ENCODE measurements at regions not wholly inside any gene's neighbourhood (a gene's known extent, or its start where the extent isn't known, plus 50 kb on each side); places are given as distances from the start of the nearest gene placed in this dataset.

DNA sequence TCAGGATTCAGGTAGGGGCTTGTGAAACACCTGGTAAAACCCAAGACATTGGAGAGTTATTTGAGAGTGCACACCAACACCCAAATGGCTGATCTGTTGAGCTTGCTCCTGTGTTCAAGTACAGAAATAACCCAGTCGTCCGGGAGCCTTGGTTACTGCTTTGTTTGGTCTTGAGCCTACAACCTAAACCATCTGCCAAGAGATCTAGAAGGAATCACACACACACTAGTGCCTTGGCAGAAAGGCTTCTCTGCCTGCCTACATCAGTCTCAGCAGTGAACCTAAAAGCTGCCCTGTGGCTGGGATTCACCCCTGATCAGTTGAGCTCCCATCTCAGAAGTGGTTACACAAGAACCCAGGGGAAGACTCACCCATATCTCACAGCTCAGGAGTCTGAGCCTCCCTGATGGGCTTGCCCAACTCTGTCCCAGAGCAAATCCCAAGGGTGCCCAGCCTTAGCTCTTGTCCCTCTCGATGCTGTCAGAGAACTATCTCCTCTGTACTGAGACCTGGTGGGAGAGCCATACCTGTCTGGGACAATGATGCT lies 167.6 kb downstream of the CXCL12 start:
- ChIA-PET POLR2A (no interaction called here), CTCF (no interaction called here)
- H3K27ac ChIP-seq (ENCODE audit: low read length), result no peak overlapping the region
- DNase-seq (ENCODE audit: low read depth, low spot score) (no peak), ATAC-seq (no peak)
- no peaks in the 10 kb centered on the region for H3K36me3 ChIP-seq (ENCODE audit: control insufficient read depth, insufficient read depth, low read length)
- in situ Hi-C loops (cut with HindIII; ENCODE audit: low pct_unique_long_range_greater_than_20kb, low sequenced_read_pairs), result no loop called here
- no peak for TF ChIP-seq SIN3A (IDR thresholded peaks at IDR 0.05; ENCODE audit: borderline replicate concordance, insufficient read depth, low read depth, low read length)
- TF ChIP-seq, protein P1, sequence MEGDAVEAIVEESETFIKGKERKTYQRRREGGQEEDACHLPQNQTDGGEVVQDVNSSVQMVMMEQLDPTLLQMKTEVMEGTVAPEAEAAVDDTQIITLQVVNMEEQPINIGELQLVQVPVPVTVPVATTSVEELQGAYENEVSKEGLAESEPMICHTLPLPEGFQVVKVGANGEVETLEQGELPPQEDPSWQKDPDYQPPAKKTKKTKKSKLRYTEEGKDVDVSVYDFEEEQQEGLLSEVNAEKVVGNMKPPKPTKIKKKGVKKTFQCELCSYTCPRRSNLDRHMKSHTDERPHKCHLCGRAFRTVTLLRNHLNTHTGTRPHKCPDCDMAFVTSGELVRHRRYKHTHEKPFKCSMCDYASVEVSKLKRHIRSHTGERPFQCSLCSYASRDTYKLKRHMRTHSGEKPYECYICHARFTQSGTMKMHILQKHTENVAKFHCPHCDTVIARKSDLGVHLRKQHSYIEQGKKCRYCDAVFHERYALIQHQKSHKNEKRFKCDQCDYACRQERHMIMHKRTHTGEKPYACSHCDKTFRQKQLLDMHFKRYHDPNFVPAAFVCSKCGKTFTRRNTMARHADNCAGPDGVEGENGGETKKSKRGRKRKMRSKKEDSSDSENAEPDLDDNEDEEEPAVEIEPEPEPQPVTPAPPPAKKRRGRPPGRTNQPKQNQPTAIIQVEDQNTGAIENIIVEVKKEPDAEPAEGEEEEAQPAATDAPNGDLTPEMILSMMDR (IDR thresholded peaks at IDR 0.05), result no peak
- TF ChIP-seq, protein P2, sequence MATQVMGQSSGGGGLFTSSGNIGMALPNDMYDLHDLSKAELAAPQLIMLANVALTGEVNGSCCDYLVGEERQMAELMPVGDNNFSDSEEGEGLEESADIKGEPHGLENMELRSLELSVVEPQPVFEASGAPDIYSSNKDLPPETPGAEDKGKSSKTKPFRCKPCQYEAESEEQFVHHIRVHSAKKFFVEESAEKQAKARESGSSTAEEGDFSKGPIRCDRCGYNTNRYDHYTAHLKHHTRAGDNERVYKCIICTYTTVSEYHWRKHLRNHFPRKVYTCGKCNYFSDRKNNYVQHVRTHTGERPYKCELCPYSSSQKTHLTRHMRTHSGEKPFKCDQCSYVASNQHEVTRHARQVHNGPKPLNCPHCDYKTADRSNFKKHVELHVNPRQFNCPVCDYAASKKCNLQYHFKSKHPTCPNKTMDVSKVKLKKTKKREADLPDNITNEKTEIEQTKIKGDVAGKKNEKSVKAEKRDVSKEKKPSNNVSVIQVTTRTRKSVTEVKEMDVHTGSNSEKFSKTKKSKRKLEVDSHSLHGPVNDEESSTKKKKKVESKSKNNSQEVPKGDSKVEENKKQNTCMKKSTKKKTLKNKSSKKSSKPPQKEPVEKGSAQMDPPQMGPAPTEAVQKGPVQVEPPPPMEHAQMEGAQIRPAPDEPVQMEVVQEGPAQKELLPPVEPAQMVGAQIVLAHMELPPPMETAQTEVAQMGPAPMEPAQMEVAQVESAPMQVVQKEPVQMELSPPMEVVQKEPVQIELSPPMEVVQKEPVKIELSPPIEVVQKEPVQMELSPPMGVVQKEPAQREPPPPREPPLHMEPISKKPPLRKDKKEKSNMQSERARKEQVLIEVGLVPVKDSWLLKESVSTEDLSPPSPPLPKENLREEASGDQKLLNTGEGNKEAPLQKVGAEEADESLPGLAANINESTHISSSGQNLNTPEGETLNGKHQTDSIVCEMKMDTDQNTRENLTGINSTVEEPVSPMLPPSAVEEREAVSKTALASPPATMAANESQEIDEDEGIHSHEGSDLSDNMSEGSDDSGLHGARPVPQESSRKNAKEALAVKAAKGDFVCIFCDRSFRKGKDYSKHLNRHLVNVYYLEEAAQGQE (IDR thresholded peaks at IDR 0.05; ENCODE audit: insufficient read depth in 1 of 2, low read depth in 2 of 2, low read length in 1 of 2), result no peak
- TF ChIP-seq TCF7L2 (IDR thresholded peaks at IDR 0.05; ENCODE audit: low read depth, low read length), result no peak
- TF ChIP-seq POLR2AphosphoS5 (IDR thresholded peaks at IDR 0.05; ENCODE audit: low read depth, low read length), result no peak
- no peaks in the 10 kb centered on the region for H3K9me3 ChIP-seq (ENCODE audit: control insufficient read depth, insufficient read depth, low read depth, low read length)
- no peak overlapping the region for H3K4me3 ChIP-seq (ENCODE audit: low read depth in 2 of 2, low read length in 2 of 2)
- H3K27me3 ChIP-seq (ENCODE audit: control insufficient read depth, insufficient read depth, low read length), result no peaks in the 10 kb centered on the region
- intact Hi-C loops (cut with micrococcal nuclease; ENCODE audit: unreplicated experiment), result no loop called here
- no TSS peak for BruUV-seq (replicated peaks)
- H3K4me1 ChIP-seq (ENCODE audit: control insufficient read depth, insufficient read depth, low read length), result no peaks in the 10 kb centered on the region

DNA sequence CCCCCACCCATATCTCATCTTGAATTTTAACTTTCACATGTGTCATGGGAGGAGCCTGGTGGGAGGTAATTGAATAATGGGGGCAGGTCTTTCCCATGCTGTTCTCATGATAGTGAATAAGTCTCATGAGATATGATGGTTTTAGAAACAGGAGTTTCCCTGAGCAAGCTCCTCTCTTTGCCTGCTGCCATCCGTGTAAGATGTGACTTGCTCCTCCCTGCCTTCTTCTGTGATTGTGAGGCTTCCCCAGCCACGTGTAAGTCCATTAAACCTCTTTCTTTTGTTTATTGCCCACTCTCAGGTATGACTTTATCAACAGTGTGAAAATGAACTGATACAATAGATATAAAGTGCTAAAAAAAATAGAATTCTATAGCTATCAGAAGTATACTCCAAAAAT lies 168.8 kb downstream of the CXCL12 start:
- no TSS peak for BruUV-seq (replicated peaks)
- TF ChIP-seq, protein P1 (IDR thresholded peaks at IDR 0.05), result no peak
- TF ChIP-seq, protein P2 (IDR thresholded peaks at IDR 0.05; ENCODE audit: insufficient read depth in 1 of 2, low read depth in 2 of 2, low read length in 1 of 2), result no peak
- no peak for TF ChIP-seq POLR2AphosphoS5 (IDR thresholded peaks at IDR 0.05; ENCODE audit: low read depth, low read length)
- TF ChIP-seq SIN3A (IDR thresholded peaks at IDR 0.05; ENCODE audit: borderline replicate concordance, insufficient read depth, low read depth, low read length), result no peak
- no peak for TF ChIP-seq TCF7L2 (IDR thresholded peaks at IDR 0.05; ENCODE audit: low read depth, low read length)
- Histone ChIP-seq H3K36me3 (ENCODE audit: control insufficient read depth, insufficient read depth, low read length) (no peaks in the 10 kb centered on the region), H3K27ac (ENCODE audit: low read length) (no peak overlapping the region), H3K4me1 (ENCODE audit: control insufficient read depth, insufficient read depth, low read length) (no peaks in the 10 kb centered on the region), H3K27me3 (ENCODE audit: control insufficient read depth, insufficient read depth, low read length) (no peaks in the 10 kb centered on the region), H3K9me3 (ENCODE audit: control insufficient read depth, insufficient read depth, low read depth, low read length) (no peaks in the 10 kb centered on the region), H3K4me3 (ENCODE audit: low read depth in 2 of 2, low read length in 2 of 2) (no peak overlapping the region)
- CTCF ChIA-PET, result no interaction called here
- ATAC-seq (no peak), DNase-seq (ENCODE audit: low read depth, low spot score) (no peak)
- in situ Hi-C loops (cut with HindIII; ENCODE audit: low pct_unique_long_range_greater_than_20kb, low sequenced_read_pairs), result no loop called here
- POLR2A ChIA-PET, result no interaction called here
- intact Hi-C loops (cut with micrococcal nuclease; ENCODE audit: unreplicated experiment), result no loop called here
